ENCODE measurements at regions not wholly inside any gene's neighbourhood (a gene's known extent, or its start where the extent isn't known, plus 50 kb on each side); places are given as distances from the start of the nearest gene placed in this dataset.

GRCh38 chr11:134932761-134933160 is 520.7 kb upstream of the B3GAT1 start:
- Histone ChIP-seq H4K5ac (ENCODE audit: insufficient read length, low read depth, low read length) (no peak overlapping the region), H3K79me1 (ENCODE audit: insufficient read depth, low read depth, low read length, poor library complexity, severe bottlenecking) (no peaks in the 10 kb centered on the region), H4K91ac (ENCODE audit: insufficient read length, low read depth, low read length) (no peak overlapping the region), H3K9ac (ENCODE audit: extremely low read depth, insufficient read length, low read length) (no peak overlapping the region), H2BK5ac (ENCODE audit: insufficient read length, low read length) (no peak overlapping the region), H3K23me2 (ENCODE audit: insufficient read length, low read depth, low read length, poor library complexity, severe bottlenecking) (no peaks in the 10 kb centered on the region), H3T11ph (ENCODE audit: low read length) (no peak overlapping the region), H3K23ac (ENCODE audit: insufficient read length, low read depth, low read length) (no peak overlapping the region), H2AK5ac (ENCODE audit: insufficient read length, low read length) (no peak overlapping the region), H3K14ac (ENCODE audit: insufficient read depth, low read length) (no peak overlapping the region), H2BK120ac (ENCODE audit: low read depth, low read length, poor library complexity, severe bottlenecking) (no peak overlapping the region), H3K27me3 (ENCODE audit: insufficient read depth, low read length) (no peaks in the 10 kb centered on the region), H2BK20ac (ENCODE audit: low read depth, low read length, poor library complexity, severe bottlenecking) (no peak overlapping the region), H3K56ac (ENCODE audit: insufficient read length, low read depth, low read length) (no peak overlapping the region), H2AFZ (ENCODE audit: low read length) (no peak overlapping the region), H4K20me1 (ENCODE audit: control insufficient read depth, insufficient read depth, insufficient read length) (no peaks in the 10 kb centered on the region), H3K4ac (ENCODE audit: low read depth, low read length) (no peak overlapping the region), H3K18ac (ENCODE audit: insufficient read length, low read depth, low read length) (no peak overlapping the region), H3K9me3 (ENCODE audit: control insufficient read depth, low read depth, low read length) (no peaks in the 10 kb centered on the region), H3K27ac (ENCODE audit: insufficient read length, low read depth, low read length) (no peak overlapping the region), H2BK15ac (ENCODE audit: low read depth, low read length) (no peak overlapping the region), H3K79me2 (ENCODE audit: insufficient read depth, low read length) (no peaks in the 10 kb centered on the region), H4K8ac (replicated peaks; ENCODE audit: insufficient read length, low read depth, low read length) (no peak overlapping the region), H3K4me2 (ENCODE audit: insufficient read depth, insufficient read length, low read length) (no peak overlapping the region), H3K4me1 (ENCODE audit: insufficient read depth, low read length) (no peaks in the 10 kb centered on the region), H2BK12ac (ENCODE audit: insufficient read length, low read depth, low read length) (no peak overlapping the region)
- Mint-ChIP-seq H3K27me3 (ENCODE audit: low read depth) (peaks cover 11% of the 10 kb centered on the region), H3K36me3 (ENCODE audit: insufficient read depth in 1 of 3, low read depth in 3 of 3) (peaks cover 0 to 11% (median 5%) of the 10 kb centered on the region in 3 experiments; a peak in 6 of 7 replicates), H3K9me3 (peaks cover 11% of the 10 kb centered on the region in 2 experiments), H3K4me3 (no peak overlapping the region), H3K4me1 (peaks cover 0 to 3% of the 10 kb centered on the region in 2 experiments; a peak in 2 of 4 replicates), H3K27ac (no peak overlapping the region)
- TF ChIP-seq CTCF (conservative IDR thresholded peaks at IDR 0.05), result no peak
- WGBS (ENCODE audit: extremely low coverage, insufficient read length, low lambda C conversion rate), result no CpG with 5 or more reads among the region's 3 CpGs
- DNase-seq, result no peak
